GM19438 (cell line): ENCODE measurements at regions not wholly inside any gene's neighbourhood (a gene's known extent, or its start where the extent isn't known, plus 50 kb on each side); places are given as distances from the start of the nearest gene placed in this dataset.

Experiments
- ATAC-seq: cut with Tn5 transposase; IDR thresholded peaks from one replicate; pipeline ENCODE4 v1.9.1; 2021; ENCODE audit warnings: low read depth; ENCODE audit not compliant: unreplicated experiment

- no peak for ATAC-seq
These were observed 132.2 kb downstream of the ASB7 start for GRCh38 chr15:100734586-100734985.

DNA sequence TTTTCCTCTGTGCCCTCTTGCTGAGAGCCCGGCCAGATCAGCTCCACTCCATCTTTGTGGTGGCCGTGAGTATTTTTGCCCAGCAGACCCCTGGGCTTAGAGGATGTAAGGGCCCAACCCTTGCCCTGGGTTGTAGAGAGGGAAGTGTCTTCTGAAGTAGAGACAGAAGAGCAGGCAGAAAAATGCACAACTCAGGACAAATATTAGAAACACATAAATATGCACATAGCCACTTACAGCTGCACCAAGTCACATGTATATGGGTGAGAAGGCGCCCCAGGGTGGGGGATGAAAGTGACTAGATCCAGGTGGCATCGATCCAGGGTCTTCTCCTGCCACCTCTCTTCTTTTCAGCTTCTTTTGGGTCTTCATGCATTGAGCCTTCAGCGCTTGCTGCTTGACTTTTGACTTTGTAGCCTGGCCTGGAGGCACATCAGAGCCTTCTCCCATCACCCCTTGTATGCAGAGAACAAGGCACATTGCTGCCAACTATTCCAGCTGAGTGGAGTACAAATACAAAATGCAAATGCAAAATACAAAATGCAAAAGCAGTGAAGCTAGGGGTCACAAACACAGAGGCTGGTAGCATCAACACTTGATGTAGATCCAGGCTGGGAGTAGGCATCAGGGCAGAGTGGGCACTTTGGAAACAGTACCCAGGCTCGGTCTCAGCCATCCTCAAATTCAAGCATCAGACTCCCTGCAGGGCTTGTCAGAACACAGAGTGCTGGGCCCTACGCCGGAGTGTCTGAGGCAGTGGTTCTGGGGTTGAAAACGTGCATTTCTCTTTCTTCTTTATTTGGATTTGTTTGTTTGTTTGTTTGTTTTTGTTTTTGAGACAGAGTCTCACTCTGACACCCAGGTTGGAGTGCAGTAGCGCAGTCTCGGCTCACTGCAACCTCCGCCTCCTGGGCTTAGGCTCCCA is 133.0 kb downstream of the ASB7 start:
- no peak for ATAC-seq

DNA sequence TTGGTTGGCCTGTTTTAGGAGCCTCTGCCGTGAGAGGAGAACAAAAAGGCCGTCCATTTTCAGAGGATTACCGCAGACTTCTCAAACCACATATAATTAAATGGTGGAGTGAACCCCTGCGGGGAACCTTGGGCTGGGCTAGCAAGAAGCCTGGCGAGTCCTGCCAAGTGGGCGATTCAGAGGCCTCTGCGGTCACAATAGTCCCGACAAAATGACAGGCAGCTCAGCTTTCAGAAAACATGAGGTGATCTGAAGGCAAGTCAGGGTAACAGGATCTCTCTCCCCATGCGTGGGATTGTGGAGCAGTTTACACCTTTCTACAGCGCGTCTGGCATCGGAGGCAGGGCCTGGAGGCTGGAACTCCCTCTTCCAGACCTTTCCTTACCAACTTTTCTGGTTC is 134.8 kb downstream of the ASB7 start:
- ATAC-seq: no peak

DNA sequence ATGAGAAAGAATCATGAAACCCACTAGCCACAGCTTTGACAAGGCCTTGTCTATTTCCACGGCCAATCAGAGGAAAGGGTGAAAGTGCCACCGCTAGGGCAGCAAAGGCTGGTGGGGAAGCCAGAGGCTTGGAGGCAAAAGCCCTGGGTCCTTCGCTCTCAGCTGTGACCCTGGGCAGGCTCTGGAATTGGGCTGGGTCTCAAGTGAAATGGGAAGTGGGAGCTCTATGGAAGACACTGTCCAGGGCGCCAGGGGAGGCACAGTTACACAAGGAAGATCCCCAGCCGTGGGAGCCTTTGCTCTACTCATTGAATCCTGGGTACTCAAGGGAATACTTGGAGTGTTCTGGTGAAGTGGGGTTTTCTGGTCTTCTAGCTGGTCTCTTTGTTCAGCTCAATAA is 136.2 kb downstream of the ASB7 start:
- no peak for ATAC-seq

DNA sequence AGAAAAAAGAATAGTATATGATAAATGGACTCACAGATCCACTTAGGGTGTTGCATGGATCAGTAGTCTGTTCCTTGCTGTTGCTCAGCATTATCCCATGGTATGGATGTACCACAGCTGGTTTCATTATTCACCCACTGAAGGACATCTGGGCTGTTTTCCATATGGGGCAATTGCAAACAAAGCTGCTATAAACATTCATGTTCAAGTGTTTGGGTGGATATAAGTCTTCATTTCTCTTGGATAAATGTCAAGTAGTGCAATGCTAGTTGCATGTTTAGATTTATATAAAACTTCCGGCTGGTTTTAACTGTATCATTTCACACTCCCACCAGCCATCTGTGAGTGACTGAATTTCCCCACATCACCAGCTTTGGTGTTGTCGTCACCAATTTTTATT is 137.7 kb downstream of the ASB7 start:
- no peak for ATAC-seq

DNA sequence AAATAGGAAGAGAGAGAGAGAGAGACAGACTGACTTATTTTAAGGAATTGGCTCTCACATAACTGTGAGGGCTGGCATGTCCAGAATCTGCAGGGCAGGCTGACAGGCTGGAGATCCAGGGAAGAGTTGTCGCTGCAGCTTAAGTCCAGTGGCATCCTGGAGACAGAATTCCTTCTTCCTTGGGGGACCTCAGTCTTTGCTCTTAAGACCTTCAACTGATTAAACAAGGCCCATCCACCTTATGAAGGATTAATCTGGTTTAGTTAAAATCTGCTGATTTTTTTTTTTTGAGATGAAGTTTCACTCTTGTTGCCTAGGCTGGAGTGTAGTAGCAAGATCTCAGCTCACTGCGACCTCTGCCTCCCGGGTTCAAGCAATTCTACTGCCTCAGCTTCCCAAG is 128.0 kb upstream of the ALDH1A3 start:
- no peak for ATAC-seq

DNA sequence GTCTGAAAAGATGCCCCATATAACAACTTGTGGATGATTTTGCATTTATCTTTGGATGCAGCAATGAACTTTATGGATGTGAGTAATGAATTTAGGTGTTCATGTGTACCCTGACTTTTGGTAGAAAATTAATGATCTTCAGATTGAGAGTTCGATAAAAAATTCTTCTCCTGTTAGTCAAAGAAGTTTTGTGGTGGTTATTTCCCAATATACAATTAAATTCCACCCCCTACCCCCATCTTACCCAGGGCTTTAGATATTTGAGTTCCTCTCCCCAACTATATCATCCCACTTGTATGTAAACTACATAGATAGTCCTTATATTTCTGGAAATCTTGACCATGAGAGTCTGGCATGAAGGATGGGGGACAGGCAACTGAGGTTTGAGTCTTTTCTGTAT is 126.1 kb upstream of the ALDH1A3 start:
- no peak for ATAC-seq

- no peak for ATAC-seq
These were observed 122.0 kb upstream of the ALDH1A3 start for GRCh38 chr15:100757661-100758060.

- ATAC-seq: no peak
These were observed 121.1 kb upstream of the ALDH1A3 start for GRCh38 chr15:100758555-100758954.

GRCh38 chr15:100759106-100759505 is 120.5 kb upstream of the ALDH1A3 start:
- ATAC-seq: no peak

- no peak for ATAC-seq
These were observed 119.8 kb upstream of the ALDH1A3 start for GRCh38 chr15:100759698-100760356.

- ATAC-seq: no peak
These were observed 119.2 kb upstream of the ALDH1A3 start for GRCh38 chr15:100760357-100760903.

DNA sequence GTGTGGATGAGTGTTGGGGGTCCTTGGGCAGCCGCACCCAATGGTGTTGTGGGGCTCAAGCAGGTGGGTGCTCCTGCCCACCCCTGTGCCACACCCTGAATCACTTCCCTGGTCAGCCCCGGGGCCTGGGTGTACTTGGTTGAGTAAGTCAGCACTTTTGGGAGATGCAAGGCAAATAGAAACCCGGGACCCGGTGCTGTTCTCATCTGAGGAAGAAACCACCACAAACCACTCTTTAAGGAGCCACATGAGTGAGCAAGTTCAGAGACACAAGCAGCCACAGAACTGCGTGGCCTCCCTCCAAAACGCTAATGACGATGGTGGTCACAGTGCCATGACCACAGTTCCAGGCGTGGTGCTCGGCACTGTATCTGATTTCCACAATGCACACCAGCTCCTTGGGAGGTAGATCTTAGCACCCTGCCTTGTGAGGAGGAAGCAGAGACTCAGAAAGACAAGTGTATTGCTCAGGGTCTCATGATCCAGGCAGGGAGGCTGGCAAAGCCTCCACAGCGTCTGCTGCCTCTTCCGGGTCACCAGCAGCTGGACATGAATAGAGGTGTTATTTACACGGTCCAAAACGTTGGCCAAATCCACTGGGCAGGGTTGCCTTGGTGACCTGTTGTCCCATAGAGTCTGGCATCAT is 118.2 kb upstream of the ALDH1A3 start:
- ATAC-seq: no peak

DNA sequence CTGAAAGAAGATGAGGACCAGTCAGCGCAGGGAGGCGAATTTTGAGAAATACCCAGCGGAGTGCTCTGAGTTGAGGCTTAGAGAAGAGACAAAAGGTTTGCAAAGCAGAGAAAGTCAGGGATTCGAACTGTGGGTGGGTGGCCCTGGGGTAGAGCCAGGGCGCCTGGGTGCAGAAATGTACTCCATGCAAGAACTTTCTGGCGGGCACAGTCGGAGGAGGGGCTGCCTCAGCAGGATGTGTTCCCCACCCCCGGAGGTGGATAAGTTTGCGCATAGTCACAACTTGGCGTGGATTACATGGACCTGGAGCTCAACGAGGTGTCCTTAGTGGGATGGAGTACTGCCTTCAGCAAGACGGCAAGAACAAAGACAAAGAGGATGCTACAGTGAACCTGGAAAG is 117.3 kb upstream of the ALDH1A3 start:
- no peak for ATAC-seq

GRCh38 chr15:100762913-100763834 is 116.5 kb upstream of the ALDH1A3 start:
- no peak for ATAC-seq

DNA sequence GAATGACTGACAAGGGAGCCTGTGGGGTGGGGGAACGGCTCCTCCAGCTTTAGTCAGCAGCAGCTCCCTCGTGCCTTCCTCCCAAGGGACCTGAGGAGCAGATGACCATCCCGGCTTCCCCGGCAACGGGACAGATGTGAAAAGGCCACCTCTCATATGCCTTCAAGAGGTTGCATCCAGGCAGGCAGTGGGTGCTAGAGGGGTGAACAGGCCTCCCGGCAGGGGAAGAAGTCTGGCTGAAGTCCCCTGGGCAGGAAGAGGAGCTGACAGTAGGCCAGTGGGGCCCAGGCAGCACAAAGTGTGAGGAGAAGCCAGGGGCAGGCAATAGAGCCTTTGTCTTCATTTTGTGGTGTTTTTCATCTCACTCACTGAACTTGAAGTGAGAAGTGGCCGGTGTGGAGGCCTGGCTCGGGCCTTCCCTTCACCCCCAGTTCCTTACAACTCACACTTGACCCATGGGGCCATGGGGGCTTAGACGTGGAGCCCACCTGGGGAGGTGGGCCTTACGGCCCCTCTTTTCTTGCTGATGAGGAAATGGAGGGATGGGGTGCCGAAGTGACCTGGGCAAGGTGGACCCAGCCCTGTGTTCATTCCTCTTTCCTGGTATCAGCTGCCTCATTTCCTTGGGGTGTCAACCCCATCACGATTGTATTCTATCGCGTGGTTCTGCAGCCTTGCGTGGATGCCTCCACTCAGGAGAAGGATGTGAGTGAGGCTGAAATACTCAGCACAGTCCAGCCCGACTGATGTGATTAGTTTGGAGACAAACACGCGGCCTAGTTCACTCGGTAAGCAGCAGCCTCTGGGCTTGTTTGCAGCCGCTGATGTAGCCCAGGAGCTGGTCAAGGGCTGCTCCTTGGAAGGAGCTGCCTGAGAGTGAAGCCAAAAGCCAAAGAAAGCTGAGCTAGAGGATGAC is 115.5 kb upstream of the ALDH1A3 start:
- no peak for ATAC-seq

- ATAC-seq: no peak
These were observed 114.7 kb upstream of the ALDH1A3 start for GRCh38 chr15:100764778-100765466.

DNA sequence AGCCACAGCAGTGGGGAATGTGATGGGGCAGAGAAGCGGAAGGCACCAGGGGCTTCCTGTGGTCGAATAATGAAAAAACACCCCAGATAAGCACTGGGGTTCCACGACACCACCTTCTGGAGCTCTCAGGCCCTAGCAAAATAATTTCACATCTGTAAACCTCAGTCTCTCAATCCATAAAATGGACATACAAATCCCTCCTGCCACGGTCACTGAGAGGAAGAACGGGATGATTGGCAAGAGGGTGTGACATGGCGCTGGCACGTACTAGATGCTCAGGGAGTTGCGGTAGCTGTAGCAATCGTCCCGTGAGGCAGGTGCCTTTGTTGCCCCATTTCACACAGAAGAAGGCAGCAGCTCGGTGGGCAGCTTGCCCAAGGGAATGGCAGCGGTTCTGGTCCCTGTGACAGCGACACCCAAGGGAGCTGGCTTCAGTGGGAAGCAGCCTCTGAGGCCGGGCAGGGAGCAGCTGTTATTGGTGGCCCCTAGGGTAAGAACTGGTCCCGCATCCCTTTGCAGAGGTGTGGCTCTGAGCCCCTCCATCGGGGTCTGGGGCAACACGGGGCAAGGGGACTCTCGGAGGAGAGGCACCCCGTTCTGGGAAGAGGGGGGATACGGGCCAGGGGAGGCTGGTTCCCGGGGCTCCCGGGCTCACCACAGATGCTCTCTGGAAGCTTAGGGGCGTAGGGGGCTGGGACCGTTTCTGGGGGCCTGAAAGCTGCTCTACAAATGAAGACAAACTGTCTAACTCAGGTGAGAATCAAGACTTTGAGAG is 114.0 kb upstream of the ALDH1A3 start:
- ATAC-seq: no peak
